ENCODE measurements at regions not wholly inside any gene's neighbourhood (a gene's known extent, or its start where the extent isn't known, plus 50 kb on each side); places are given as distances from the start of the nearest gene placed in this dataset.

GRCh38 chr4:34309383-34309906, 1934.9 kb downstream of the ARAP2 start:
- TF ChIP-seq POLR2A (IDR thresholded peaks at IDR 0.05) = no peak
- no peak for TF ChIP-seq POLR2AphosphoS5 (IDR thresholded peaks at IDR 0.05)
- TF ChIP-seq CTCF (IDR thresholded peaks at IDR 0.05) = no peak
